Erythroblast (primary cell): ENCODE measurements at regions not wholly inside any gene's neighbourhood (a gene's known extent, or its start where the extent isn't known, plus 50 kb on each side); places are given as distances from the start of the nearest gene placed in this dataset.

Experiments used
- GATA1 ChIP-seq: IDR thresholded peaks from 2 replicates; pipeline ENCODE4 v1.6.1; 2011; ENCODE audit warnings: low read depth, mild to moderate bottlenecking, control low read depth, low read length, moderate library complexity
- POLR2A ChIP-seq: IDR thresholded peaks from 2 replicates; pipeline ENCODE4 v1.6.1; 2011; ENCODE audit warnings: mild to moderate bottlenecking, low read length

GRCh38 chr4:162837679-162838078, 329.0 kb downstream of the NAF1 start:
- TF ChIP-seq POLR2A = no peak
- no peak for TF ChIP-seq GATA1
